ENCODE measurements at regions not wholly inside any gene's neighbourhood (a gene's known extent, or its start where the extent isn't known, plus 50 kb on each side); places are given as distances from the start of the nearest gene placed in this dataset.

GRCh38 chr6:140542863-140543262, 1168.4 kb upstream of the CITED2 start:
- no peak for TF ChIP-seq EZH2phosphoT487 (IDR thresholded peaks at IDR 0.05; ENCODE audit: insufficient read depth, low read depth)
- no peak for TF ChIP-seq EZH2 (IDR thresholded peaks at IDR 0.05; ENCODE audit: insufficient read depth, poor library complexity, severe bottlenecking)

Measured in GM23248 (cell line).